Muscle of leg (tissue), 3 donors: ENCODE measurements at regions not wholly inside any gene's neighbourhood (a gene's known extent, or its start where the extent isn't known, plus 50 kb on each side); places are given as distances from the start of the nearest gene placed in this dataset.

ENCODE experiments used
- DNase-seq: peaks from one replicate; pipeline ENCODE4 v3.0.0; 2013
- H3K27ac ChIP-seq: one replicate; pipeline ENCODE4 v1.5.1; 2013; ENCODE audit warnings: mild to moderate bottlenecking, low read length, control low read depth
- H3K27me3 ChIP-seq: one replicate; pipeline ENCODE4 v1.6.1; 2013; ENCODE audit warnings: low read length; ENCODE audit not compliant: control insufficient read depth, insufficient read depth
- H3K36me3 ChIP-seq: one replicate; pipeline ENCODE4 v1.6.1; 2013; ENCODE audit warnings: low read length; ENCODE audit not compliant: control insufficient read depth, insufficient read depth
- H3K4me1 ChIP-seq: one replicate; pipeline ENCODE4 v1.6.1; 2013; ENCODE audit warnings: low read length; ENCODE audit not compliant: control insufficient read depth, insufficient read depth
- H3K4me3 ChIP-seq: one replicate; pipeline ENCODE4 v1.5.1; 2013; ENCODE audit warnings: low read length, control low read depth
- H3K9me3 ChIP-seq: replicated peaks from 2 replicates; pipeline ENCODE4 v1.6.1; 2013; ENCODE audit warnings: low read depth, low read length; ENCODE audit not compliant: control insufficient read depth
- WGBS: methylation state at CpG from one replicate; pipeline ENCODE4 v1.1.5; 2013; ENCODE audit warnings: missing lambda C conversion rate; ENCODE audit not compliant: insufficient coverage; 5-methylcytosine and 5-hydroxymethylcytosine counted together

DNA sequence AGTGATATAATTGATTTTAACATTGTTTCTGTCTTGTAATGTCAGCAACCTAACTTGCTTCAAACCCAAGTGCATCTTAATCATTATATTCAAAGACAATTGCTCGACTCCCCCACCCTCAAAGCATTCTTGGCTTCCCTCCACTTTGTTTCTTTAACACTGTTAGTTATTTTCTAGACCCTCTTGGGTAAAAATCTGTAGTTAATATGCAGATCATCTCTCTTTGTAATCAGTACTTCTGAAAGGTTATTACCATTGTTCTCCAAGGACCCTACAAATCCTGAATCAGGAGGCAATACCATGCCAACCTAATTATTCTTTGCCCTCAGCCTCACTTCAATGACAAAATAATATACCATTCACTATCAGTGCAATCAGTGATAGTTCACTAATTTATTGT lies 1075.7 kb downstream of the AMY1C start:
- Histone ChIP-seq H3K27me3 (no peaks in the 10 kb centered on the region), H3K9me3 (no peaks in the 10 kb centered on the region), H3K4me3 (no peak overlapping the region), H3K27ac (no peak overlapping the region), H3K36me3 (no peaks in the 10 kb centered on the region), H3K4me1 (no peaks in the 10 kb centered on the region)
- WGBS = no CpG with 5 or more reads among the region's 1 CpG
- no peak for DNase-seq

DNA sequence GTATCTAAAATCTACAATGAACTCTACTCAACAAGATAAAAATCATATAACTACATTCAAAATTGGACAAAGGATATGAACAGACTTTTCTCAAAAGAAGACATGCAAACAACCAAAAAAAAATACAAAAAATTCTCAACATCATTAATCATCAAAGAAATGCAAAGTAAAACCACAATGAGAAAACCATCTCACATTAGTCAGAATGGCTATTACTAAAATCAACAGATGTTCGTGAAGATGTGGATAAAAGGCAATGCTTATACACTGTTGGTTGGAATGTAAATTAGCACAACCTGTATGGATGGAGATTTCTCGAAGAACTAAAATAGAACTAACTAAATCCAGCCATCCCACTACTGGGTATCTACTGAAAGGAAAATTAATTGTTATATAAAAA lies 1080.8 kb downstream of the AMY1C start:
- no peak overlapping the region for H3K27ac ChIP-seq
- H3K4me1 ChIP-seq = no peaks in the 10 kb centered on the region
- H3K36me3 ChIP-seq = no peaks in the 10 kb centered on the region
- H3K27me3 ChIP-seq = no peaks in the 10 kb centered on the region
- H3K4me3 ChIP-seq = no peak overlapping the region
- DNase-seq = no peak
- no CpG with 5 or more reads among the region's 2 CpGs for WGBS
- peaks cover 4% of the 10 kb centered on the region for H3K9me3 ChIP-seq

DNA sequence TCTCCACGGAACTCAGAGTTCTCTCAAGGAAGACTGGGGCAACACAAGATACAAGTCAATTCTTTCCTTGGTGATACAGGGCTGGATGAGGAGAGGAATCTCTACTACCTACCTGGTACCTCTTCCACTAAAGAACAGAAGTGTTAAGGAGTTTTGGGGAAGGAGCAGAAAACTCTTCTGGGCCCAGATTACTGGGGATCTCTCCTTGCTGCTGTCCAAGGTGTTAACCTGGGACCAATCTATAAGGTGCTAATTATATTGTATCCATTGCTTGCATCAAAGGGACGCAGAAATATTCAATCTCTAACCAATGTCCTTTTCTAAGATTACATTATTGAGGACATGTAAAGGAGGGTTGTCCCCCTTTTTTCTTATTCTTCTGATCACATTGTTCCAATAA lies 1102.5 kb downstream of the AMY1C start:
- Histone ChIP-seq H3K4me3 (no peak overlapping the region), H3K36me3 (no peaks in the 10 kb centered on the region), H3K27ac (no peak overlapping the region), H3K4me1 (no peaks in the 10 kb centered on the region), H3K9me3 (peaks cover 5% of the 10 kb centered on the region), H3K27me3 (no peaks in the 10 kb centered on the region)
- no CpG with 5 or more reads among the region's 2 CpGs for WGBS
- DNase-seq = no peak

DNA sequence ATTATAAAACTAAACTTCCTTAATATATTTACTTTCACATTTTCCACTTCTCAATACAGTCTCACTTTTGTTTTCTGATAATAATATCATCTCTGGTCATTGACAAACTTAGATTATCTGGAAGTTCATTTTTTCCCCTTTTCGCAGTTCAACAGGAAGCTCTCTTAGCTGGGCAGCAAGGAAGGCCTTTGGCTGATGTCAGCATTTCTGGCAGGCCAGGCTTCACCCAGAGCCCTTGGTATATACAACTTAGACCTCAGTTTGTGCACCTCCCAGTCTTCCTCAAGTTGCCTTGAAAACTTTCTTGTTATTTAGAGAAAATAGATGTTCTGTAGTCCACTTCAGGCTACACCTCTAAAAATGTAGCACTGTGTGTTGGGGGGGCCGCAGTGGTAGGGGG lies 1103.6 kb downstream of the AMY1C start:
- Histone ChIP-seq H3K9me3 (peaks cover 5% of the 10 kb centered on the region), H3K27ac (no peak overlapping the region), H3K36me3 (no peaks in the 10 kb centered on the region), H3K27me3 (no peaks in the 10 kb centered on the region), H3K4me1 (no peaks in the 10 kb centered on the region), H3K4me3 (no peak overlapping the region)
- peak; percentile 1 for DNase-seq
- 100% methylated on average over 2 of the region's 2 CpGs for WGBS

DNA sequence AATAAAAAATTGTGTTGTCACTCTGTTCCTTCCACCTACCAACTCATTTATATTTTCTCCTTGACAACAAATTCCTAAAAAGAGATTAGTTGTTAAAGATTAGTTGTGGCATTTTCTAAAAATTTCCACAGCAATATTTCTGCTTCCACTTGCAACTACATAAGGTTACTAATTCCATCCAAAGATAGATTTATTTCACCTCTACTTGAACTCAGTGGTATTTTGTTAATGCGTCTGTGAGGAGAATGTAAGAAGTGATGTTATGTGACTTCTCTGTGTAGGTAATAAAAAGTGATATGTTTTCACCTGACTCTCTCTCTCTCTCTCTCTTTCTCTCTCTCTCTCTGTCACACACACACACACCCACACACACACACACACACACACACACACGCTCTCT lies 1104.8 kb downstream of the AMY1C start:
- no CpG with 5 or more reads among the region's 2 CpGs for WGBS

DNA sequence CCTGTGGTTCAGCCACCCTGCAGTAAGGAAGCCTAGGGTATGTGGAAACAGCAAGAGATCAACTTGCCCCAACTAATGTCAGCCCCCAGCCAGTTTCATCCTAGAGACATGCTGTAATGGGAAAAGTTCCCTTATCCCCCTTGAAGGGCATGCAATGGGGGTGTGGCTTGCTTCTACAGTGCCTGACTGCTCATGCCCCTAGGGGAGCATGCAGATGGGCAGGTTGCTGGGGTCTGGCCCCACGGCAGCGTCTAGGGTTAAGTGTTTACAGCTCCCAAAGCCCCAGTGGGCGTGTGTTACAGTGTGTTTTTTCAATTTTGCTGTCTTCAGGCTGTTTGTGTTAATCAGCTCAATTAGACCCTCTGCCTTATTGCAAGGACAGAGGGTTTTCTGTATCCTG lies 1105.9 kb downstream of the AMY1C start:
- Histone ChIP-seq H3K4me3 (no peak overlapping the region), H3K27me3 (no peaks in the 10 kb centered on the region), H3K4me1 (no peaks in the 10 kb centered on the region), H3K36me3 (no peaks in the 10 kb centered on the region), H3K27ac (no peak overlapping the region), H3K9me3 (peaks cover 10% of the 10 kb centered on the region)
- no peak for DNase-seq
- 33% methylated on average over 3 of the region's 3 CpGs for WGBS

More for the DNA sequence above, 1104.8 kb downstream of the AMY1C start:
- Histone ChIP-seq H3K4me1 (no peaks in the 10 kb centered on the region), H3K9me3 (peaks cover 6% of the 10 kb centered on the region), H3K27ac (no peak overlapping the region), H3K36me3 (no peaks in the 10 kb centered on the region), H3K27me3 (no peaks in the 10 kb centered on the region), H3K4me3 (no peak overlapping the region)
- no peak for DNase-seq

DNA sequence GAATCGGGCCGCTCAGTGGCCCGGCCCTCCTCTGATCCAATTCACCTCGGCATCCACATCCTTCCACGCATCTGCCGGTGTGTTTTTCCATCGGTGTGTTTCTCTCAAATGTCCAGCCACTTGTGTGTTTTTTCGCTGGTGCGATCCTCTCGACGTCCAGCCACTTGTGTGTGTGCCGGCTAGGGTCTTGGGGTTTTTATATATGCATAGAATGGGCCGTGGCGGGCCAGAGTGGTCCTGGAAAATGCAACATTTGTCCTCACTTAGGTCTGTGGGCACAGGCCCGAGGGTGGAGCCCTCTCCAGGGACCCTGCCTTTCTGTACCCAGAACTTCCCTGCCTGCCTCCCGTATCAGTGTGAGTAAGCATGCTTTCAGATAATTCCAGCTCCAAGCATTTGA lies 1106.4 kb downstream of the AMY1C start:
- DNase-seq = no peak
- H3K27ac ChIP-seq = no peak overlapping the region
- peaks cover 11% of the 10 kb centered on the region for H3K9me3 ChIP-seq

DNA sequence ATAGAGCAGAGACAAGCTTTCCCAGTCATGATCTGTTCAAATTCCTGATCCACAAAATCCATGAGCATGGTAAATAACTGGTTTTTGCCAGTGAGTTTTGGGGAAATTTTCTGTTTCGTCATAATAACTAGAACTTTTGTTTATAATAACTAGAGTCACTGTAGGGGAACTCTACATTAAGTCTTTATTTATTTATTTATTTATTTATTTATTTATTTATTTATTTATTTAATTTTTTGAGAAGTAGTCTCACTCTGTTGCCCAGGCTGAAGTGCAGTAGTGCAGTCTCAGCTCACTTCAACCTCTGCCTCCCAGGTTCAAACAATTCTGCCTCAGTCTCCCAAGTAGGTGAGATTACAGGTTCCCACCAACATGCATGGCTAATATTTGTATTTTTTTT lies 1106.8 kb downstream of the AMY1C start:
- DNase-seq = no peak

More for the DNA sequence above, 1106.4 kb downstream of the AMY1C start:
- Histone ChIP-seq H3K4me1 (no peaks in the 10 kb centered on the region), H3K27me3 (no peaks in the 10 kb centered on the region), H3K4me3 (no peak overlapping the region), H3K36me3 (no peaks in the 10 kb centered on the region)
- 89% methylated on average over 16 of the region's 16 CpGs for WGBS

DNA sequence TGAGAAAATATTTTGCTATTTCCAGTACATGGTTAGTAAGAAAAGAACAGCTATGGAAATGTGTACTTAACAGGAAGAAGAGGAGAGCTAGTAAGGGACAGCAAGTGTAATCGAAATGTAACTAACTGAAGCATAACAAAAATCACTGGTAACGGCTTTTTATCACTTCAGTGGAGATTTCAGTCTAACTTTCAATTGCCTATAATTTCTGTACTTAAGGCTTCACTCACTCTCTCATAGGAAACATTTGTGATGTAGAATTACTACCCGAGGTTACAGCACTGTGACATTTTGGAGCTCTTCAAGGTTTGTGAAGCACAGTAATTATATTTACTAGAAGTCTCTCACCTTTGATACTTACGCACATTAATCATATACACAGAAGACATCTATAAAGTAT lies 1119.1 kb downstream of the AMY1C start:
- no peaks in the 10 kb centered on the region for H3K4me1 ChIP-seq
- H3K36me3 ChIP-seq = no peaks in the 10 kb centered on the region
- no peaks in the 10 kb centered on the region for H3K27me3 ChIP-seq
- no CpG with 5 or more reads among the region's 4 CpGs for WGBS
- no peak for DNase-seq
- H3K4me3 ChIP-seq = no peak overlapping the region
- no peak overlapping the region for H3K27ac ChIP-seq
- no peaks in the 10 kb centered on the region for H3K9me3 ChIP-seq

More for the DNA sequence above, 1106.8 kb downstream of the AMY1C start:
- Histone ChIP-seq H3K9me3 (peaks cover 11% of the 10 kb centered on the region), H3K4me3 (no peak overlapping the region), H3K27me3 (no peaks in the 10 kb centered on the region), H3K4me1 (no peaks in the 10 kb centered on the region), H3K27ac (no peak overlapping the region), H3K36me3 (no peaks in the 10 kb centered on the region)
- no CpG with 5 or more reads among the region's 1 CpG for WGBS

DNA sequence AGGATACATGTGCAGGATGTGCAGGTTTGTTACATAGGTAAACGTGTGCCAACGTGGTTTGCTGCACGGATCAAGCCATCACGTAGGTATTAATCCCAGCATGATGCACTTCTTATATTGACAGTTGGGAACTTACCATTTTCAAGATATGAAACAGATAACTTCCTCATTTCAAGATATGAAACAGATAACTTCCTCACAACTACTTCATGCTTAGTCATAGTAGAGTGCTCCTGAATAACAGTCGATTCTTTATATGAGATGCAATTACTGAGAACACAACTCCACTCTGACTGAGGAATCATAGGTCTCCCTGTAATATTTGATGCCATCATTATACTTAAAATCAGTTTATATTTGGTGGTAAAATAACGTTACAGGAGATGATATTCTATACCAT lies 1124.3 kb downstream of the AMY1C start:
- Histone ChIP-seq H3K9me3 (no peaks in the 10 kb centered on the region), H3K4me3 (no peak overlapping the region), H3K36me3 (no peaks in the 10 kb centered on the region), H3K4me1 (no peaks in the 10 kb centered on the region), H3K27me3 (no peaks in the 10 kb centered on the region), H3K27ac (no peak overlapping the region)
- no peak for DNase-seq
- 92% methylated on average over 4 of the region's 6 CpGs for WGBS

DNA sequence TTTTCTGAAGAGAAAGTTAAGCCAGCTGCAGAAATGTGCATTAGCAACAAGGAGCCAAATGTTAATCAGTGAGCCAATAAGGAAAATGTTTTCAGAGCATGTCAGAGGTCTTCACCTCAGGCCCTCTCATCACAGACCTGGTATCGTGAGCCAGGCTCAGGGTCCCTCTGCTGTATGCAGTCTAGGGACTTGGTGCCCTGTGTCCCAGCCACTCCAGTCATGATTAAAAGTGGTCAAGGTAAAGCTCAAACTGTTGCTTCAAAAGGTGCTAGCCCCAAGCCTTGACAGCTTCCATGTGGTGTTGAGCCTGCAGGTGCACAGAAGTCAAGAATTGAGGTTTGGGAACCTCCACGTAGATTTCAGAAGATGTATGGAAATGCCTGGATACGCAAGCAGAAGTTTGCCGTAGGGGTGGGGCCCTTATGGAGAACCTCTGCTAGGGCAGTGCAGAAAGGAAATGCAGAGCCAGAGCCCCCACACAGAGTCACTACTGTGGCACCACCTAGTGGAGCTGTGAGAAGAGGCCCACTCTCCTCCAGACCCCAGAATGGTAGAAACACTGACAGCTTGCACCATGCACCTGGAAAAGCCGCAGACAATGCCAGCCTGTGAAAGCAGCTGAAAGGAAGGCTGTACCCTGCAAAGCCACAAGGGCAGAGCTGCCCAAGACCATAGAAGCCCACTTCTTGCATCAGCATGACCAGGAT lies 1128.7 kb downstream of the AMY1C start:
- no peaks in the 10 kb centered on the region for H3K27me3 ChIP-seq
- no peaks in the 10 kb centered on the region for H3K36me3 ChIP-seq
- H3K4me1 ChIP-seq = no peaks in the 10 kb centered on the region
- DNase-seq = no peak
- no peak overlapping the region for H3K27ac ChIP-seq
- 52% methylated on average over 5 of the region's 5 CpGs for WGBS
- H3K4me3 ChIP-seq = no peak overlapping the region
- no peaks in the 10 kb centered on the region for H3K9me3 ChIP-seq
